GM12878 (cell line): ENCODE measurements at regions not wholly inside any gene's neighbourhood (a gene's known extent, or its start where the extent isn't known, plus 50 kb on each side); places are given as distances from the start of the nearest gene placed in this dataset.

Experiments used
- ATAC-seq: fragments of 200-7000 bp; cut with Tn5 transposase; 3 replicates; pipeline ENCODE4 v1.9.1; 2020; ENCODE audit warnings: mild to moderate bottlenecking, moderate library complexity
- BruUV-seq: library from RNA; stranded (reverse); fragments of 400-500 nt; replicated peaks from 2 replicates; lab custom pipeline; 2021; lab: Mats Ljungman, UMichigan
- CTCF ChIA-PET: fragments of 300-600 bp; sonication (Branson Sonifier 250); formaldehyde crosslinking; extraction: SDS; loops from one replicate; lab custom pipeline; 2021; ENCODE audit warnings: inconsistent platforms; lab: Yijun Ruan, JAX
- POLR2A ChIA-PET: fragments of 350-600 bp; formaldehyde crosslinking; extraction: SDS; loops from one replicate; lab custom pipeline; 2021; ENCODE audit warnings: inconsistent platforms; lab: Charles Lee
- RAD21 ChIA-PET: fragments of 300-600 bp; sonication (Branson Sonifier 250); formaldehyde crosslinking; loops from one replicate; lab custom pipeline; 2023; ENCODE audit warnings: antibody characterized with exemption; ENCODE audit not compliant: unreplicated experiment; lab: Charles Lee
- SMC1A ChIA-PET: fragments of 300-600 bp; sonication (Branson Sonifier 250); formaldehyde crosslinking; loops from one replicate; lab custom pipeline; 2023; ENCODE audit not compliant: unreplicated experiment, uncharacterized antibody; lab: Charles Lee
- DNase-seq: peaks from one replicate; pipeline ENCODE4 v3.0.0-alpha.2; 2011; ENCODE audit warnings: low read depth, low spot score
- FAIRE-seq: peaks from 3 replicates; lab custom pipeline; 2011; peaks lifted over from hg19 to GRCh38; lab: Jason Lieb, UNC
- H2AFZ ChIP-seq: 2 replicates; pipeline ENCODE4 v1.6.0; 2011; ENCODE audit warnings: low read depth, low read length, control low read depth; ENCODE audit not compliant: control insufficient read depth
- H3K27ac ChIP-seq: 2 replicates; pipeline ENCODE4 v1.5.1; 2011; ENCODE audit warnings: control low read depth; ENCODE audit not compliant: control insufficient read depth, insufficient read depth
- H3K27me3 ChIP-seq, 2 experiments: replicated peaks in 1 of 2; 2 replicates each; pipeline versions ENCODE4 v1.6.0 to v1.6.1; 2011; ENCODE audit warnings: low read length in 1 of 2; ENCODE audit not compliant: control insufficient read depth in 2 of 2, insufficient read depth in 2 of 2
- H3K36me3 ChIP-seq, 2 experiments: 2 replicates each; pipeline ENCODE4 v1.5.1; 2011; ENCODE audit warnings: low read length in 1 of 2; ENCODE audit not compliant: control insufficient read depth in 2 of 2, insufficient read depth in 2 of 2
- H3K4me1 ChIP-seq: 2 replicates; pipeline ENCODE4 v1.6.1; 2011; ENCODE audit warnings: mild to moderate bottlenecking, low read length, moderate library complexity, mixed read lengths; ENCODE audit not compliant: control insufficient read depth, insufficient read depth
- H3K4me2 ChIP-seq: 2 replicates; pipeline ENCODE4 v1.6.0; 2011; ENCODE audit warnings: control low read depth; ENCODE audit not compliant: control insufficient read depth, insufficient read depth
- H3K4me3 ChIP-seq: fragments of 200-600 bp; sonication (generic); 2 replicates; pipeline ENCODE4 v1.5.1; 2016
- H3K79me2 ChIP-seq: 2 replicates; pipeline ENCODE4 v1.6.0; 2011; ENCODE audit warnings: low read length; ENCODE audit not compliant: control insufficient read depth, insufficient read depth
- H3K9ac ChIP-seq: 2 replicates; pipeline ENCODE4 v1.8.0; 2011; ENCODE audit warnings: low read length, control low read depth, mixed read lengths; ENCODE audit not compliant: control insufficient read depth, insufficient read depth
- H3K9me3 ChIP-seq: replicated peaks from 3 replicates; pipeline ENCODE4 v1.5.1; 2011; ENCODE audit warnings: mild to moderate bottlenecking, low read length; ENCODE audit not compliant: control insufficient read depth, insufficient read depth
- H4K20me1 ChIP-seq: 2 replicates; pipeline ENCODE4 v1.6.0; 2011; ENCODE audit not compliant: control insufficient read depth, insufficient read depth
- BCL3 ChIP-seq: IDR thresholded peaks from 2 replicates; pipeline ENCODE4 v1.6.1; 2011; ENCODE audit warnings: borderline replicate concordance, low read depth, mild to moderate bottlenecking, moderate library complexity, low read length; ENCODE audit not compliant: insufficient read depth, poor library complexity, severe bottlenecking
- BCLAF1 ChIP-seq: fragments of 450-650 bp; IDR thresholded peaks from 2 replicates; pipeline ENCODE4 v1.6.1; 2017; ENCODE audit warnings: antibody characterized with exemption, mild to moderate bottlenecking, moderate library complexity
- MTA3 ChIP-seq: IDR thresholded peaks from 2 replicates; pipeline ENCODE4 v1.6.1; 2012; ENCODE audit warnings: low read length, inconsistent platforms, borderline replicate concordance
- ZBED1 ChIP-seq: IDR thresholded peaks from 2 replicates; pipeline ENCODE4 v1.6.1; 2016; ENCODE audit warnings: borderline replicate concordance
- in situ Hi-C: fragments of 300-500 bp; cut with MboI; formaldehyde crosslinking; loops from 9 replicates; pipeline ENCODE4 v1.14.3; 2018; ENCODE audit warnings: mixed read lengths
- intact Hi-C: fragments of 100-400 bp; cut with micrococcal nuclease; formaldehyde crosslinking; loops from one replicate; pipeline ENCODE4 v1.14.2; 2022; ENCODE audit not compliant: unreplicated experiment

GRCh38 chr11:112615891-112616290 lies 345.3 kb upstream of the NCAM1 start:
- Histone ChIP-seq H3K4me1 (peaks cover 6% of the 10 kb centered on the region), H3K4me2 (no peak overlapping the region), H3K36me3 (no peaks in the 10 kb centered on the region), H3K27me3 (no peaks in the 10 kb centered on the region), H3K4me3 (no peak overlapping the region), H3K79me2 (no peaks in the 10 kb centered on the region), H4K20me1 (no peaks in the 10 kb centered on the region), H3K9ac (no peak overlapping the region), H3K27ac (no peak overlapping the region), H3K9me3 (no peaks in the 10 kb centered on the region), H2AFZ (no peak overlapping the region)
- no TSS peak for BruUV-seq
- ChIA-PET SMC1A (no interaction called here), CTCF (interaction anchor here (0.9 kb wide), 1 partner anchor 24 kb away, joined by 3 read pairs; no protein-coding TSS in a partner anchor), RAD21 (interaction anchor here (0.9 to 3.5 kb wide), 4 partner anchors 12 to 28 kb away, joined by 3 to 9 read pairs (median 4); no protein-coding TSS in a partner anchor), POLR2A (interaction anchor here (1.0 to 1.3 kb wide), 3 partner anchors 10 to 16 kb away, joined by 3 to 5 read pairs (median 4); no protein-coding TSS in a partner anchor)
- TF ChIP-seq ZBED1: no peak
- TF ChIP-seq BCLAF1: no peak
- no peak for TF ChIP-seq BCL3
- no peak for TF ChIP-seq MTA3
- in situ Hi-C loops (no loop called here), intact Hi-C loops (no loop called here)
- ATAC-seq (no peak), DNase-seq (no peak), FAIRE-seq (no peak)
